Mesendoderm (in vitro differentiated cells): ENCODE measurements at regions not wholly inside any gene's neighbourhood (a gene's known extent, or its start where the extent isn't known, plus 50 kb on each side); places are given as distances from the start of the nearest gene placed in this dataset.
"Not testable (repeated sequence)": the region's sequence is repeated elsewhere in the genome, so short reads cannot be mapped to it uniquely, and the experiment has no call there.

Experiments
- DNase-seq: peaks from one replicate; pipeline ENCODE4 v3.0.0; 2013
- H2AK5ac ChIP-seq: 2 replicates; pipeline ENCODE4 v1.6.1; 2013; ENCODE audit warnings: low read length, inconsistent platforms
- H2BK120ac ChIP-seq: 2 replicates; pipeline ENCODE4 v1.6.1; 2013; ENCODE audit warnings: low read depth, mild to moderate bottlenecking, low read length, moderate library complexity, mixed read lengths
- H2BK15ac ChIP-seq: replicated peaks from 2 replicates; pipeline ENCODE4 v1.6.1; 2013; ENCODE audit warnings: low read depth, mild to moderate bottlenecking, moderate library complexity
- H2BK5ac ChIP-seq: 2 replicates; pipeline ENCODE4 v1.6.1; 2013; ENCODE audit warnings: low read length, inconsistent platforms
- H3K18ac ChIP-seq: 2 replicates; pipeline ENCODE4 v1.6.1; 2013; ENCODE audit warnings: mild to moderate bottlenecking, low read length, mixed read lengths
- H3K23ac ChIP-seq: one replicate; pipeline ENCODE4 v1.6.1; 2013; ENCODE audit warnings: low read length
- H3K27ac ChIP-seq: 2 replicates; pipeline ENCODE4 v1.5.1; 2013; ENCODE audit warnings: low read depth, mild to moderate bottlenecking, inconsistent platforms, low read length, moderate library complexity
- H3K27me3 ChIP-seq: 2 replicates; pipeline ENCODE4 v1.6.1; 2013; ENCODE audit warnings: low read length, control low read depth, mild to moderate bottlenecking, inconsistent platforms; ENCODE audit not compliant: insufficient read depth, poor library complexity
- H3K36me3 ChIP-seq: 2 replicates; pipeline ENCODE4 v1.6.1; 2013; ENCODE audit warnings: low read length, inconsistent platforms; ENCODE audit not compliant: control insufficient read depth, insufficient read depth
- H3K4ac ChIP-seq: one replicate; pipeline ENCODE4 v1.6.1; 2013; ENCODE audit warnings: low read depth, mild to moderate bottlenecking, low read length, moderate library complexity
- H3K4me1 ChIP-seq: 2 replicates; pipeline ENCODE4 v1.6.1; 2013; ENCODE audit warnings: low read depth, low read length, inconsistent platforms; ENCODE audit not compliant: control insufficient read depth
- H3K4me2 ChIP-seq: 2 replicates; pipeline ENCODE4 v1.6.1; 2013; ENCODE audit warnings: low read length
- H3K4me3 ChIP-seq: 2 replicates; pipeline ENCODE4 v1.5.1; 2013; ENCODE audit warnings: mild to moderate bottlenecking, low read length
- H3K56ac ChIP-seq: one replicate; pipeline ENCODE4 v1.6.1; 2013; ENCODE audit warnings: low read length
- H3K79me1 ChIP-seq: 2 replicates; pipeline ENCODE4 v1.6.1; 2013; ENCODE audit warnings: low read length, inconsistent platforms
- H3K79me2 ChIP-seq: 2 replicates; pipeline ENCODE4 v1.6.1; 2013; ENCODE audit warnings: mild to moderate bottlenecking, low read length; ENCODE audit not compliant: control insufficient read depth, insufficient read depth
- H3K9ac ChIP-seq: 2 replicates; pipeline ENCODE4 v1.6.1; 2013; ENCODE audit warnings: low read length, inconsistent platforms
- H4K5ac ChIP-seq: one replicate; pipeline ENCODE4 v1.6.1; 2013; ENCODE audit warnings: low read length
- H4K8ac ChIP-seq: one replicate; pipeline ENCODE4 v1.6.1; 2013; ENCODE audit warnings: low read depth, mild to moderate bottlenecking, control low read depth, low read length, moderate library complexity
- WGBS: extraction: QIAGEN DNeasy Blood & Tissue Kit; methylation state at CpG from one replicate; pipeline ENCODE4 v1.1.7; 2013; ENCODE audit warnings: low lambda C conversion rate, missing lambda C conversion rate; ENCODE audit not compliant: insufficient coverage; ENCODE audit errors: extremely low coverage; 5-methylcytosine and 5-hydroxymethylcytosine counted together

DNA sequence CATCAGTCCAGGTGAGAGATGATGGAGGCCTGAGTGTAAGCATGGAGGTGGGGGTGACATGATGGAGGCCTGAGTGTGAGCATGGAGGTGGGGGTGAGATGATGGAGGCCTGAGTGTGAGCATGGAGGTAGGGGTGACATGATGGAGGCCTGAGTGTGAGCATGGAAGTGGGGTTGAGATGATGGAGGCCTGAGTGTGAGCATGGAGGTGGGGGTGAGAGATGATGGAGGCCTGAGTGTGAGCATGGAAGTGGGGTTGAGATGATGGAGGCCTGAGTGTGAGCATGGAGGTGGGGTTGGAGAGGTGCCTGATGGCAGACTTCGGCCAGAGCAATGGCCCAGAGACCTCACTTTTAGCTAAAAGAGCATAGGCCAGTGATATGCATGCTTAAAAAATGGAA is 269.9 kb upstream of the PLPP4 start:
- not testable (repeated sequence) for H3K4me1 ChIP-seq, H3K4ac ChIP-seq, H3K27ac ChIP-seq, H2BK15ac ChIP-seq, H3K79me2 ChIP-seq, H4K8ac ChIP-seq, H2BK5ac ChIP-seq, H3K18ac ChIP-seq, H2BK120ac ChIP-seq, H3K27me3 ChIP-seq, H3K4me3 ChIP-seq, H3K9ac ChIP-seq, H4K5ac ChIP-seq, H2AK5ac ChIP-seq, H3K23ac ChIP-seq, DNase-seq, H3K4me2 ChIP-seq, H3K56ac ChIP-seq, H3K79me1 ChIP-seq, H3K36me3 ChIP-seq
- WGBS, result no CpG with 5 or more reads among the region's 1 CpG

DNA sequence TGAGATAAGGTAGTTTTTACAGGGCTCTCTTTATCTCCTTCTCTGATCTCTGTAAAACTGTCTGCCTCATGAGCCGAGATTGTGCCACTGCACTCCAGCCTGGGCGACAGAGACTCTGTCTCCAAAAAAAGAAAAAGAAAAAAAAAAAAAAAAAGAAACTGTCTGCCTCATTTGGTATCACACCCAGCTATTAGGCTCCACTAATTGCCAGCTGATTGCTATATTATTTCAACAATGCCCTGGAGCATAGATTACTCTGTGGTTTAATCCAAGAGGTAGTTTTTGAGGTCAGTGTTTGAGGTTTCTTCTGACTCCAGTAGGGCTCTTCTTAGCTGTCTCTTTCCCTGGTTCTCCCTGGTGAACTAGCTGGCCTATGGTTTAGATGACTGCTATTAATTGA is 268.1 kb upstream of the PLPP4 start:
- Histone ChIP-seq H3K79me2 (no peaks in the 10 kb centered on the region), H3K4me2 (no peak overlapping the region), H2BK15ac (no peak overlapping the region), H3K36me3 (no peaks in the 10 kb centered on the region), H2AK5ac (no peak overlapping the region), H3K23ac (no peak overlapping the region), H3K4ac (no peak overlapping the region), H2BK5ac (no peak overlapping the region), H3K56ac (no peak overlapping the region), H3K27ac (no peak overlapping the region), H4K5ac (no peak overlapping the region), H3K18ac (no peak overlapping the region), H3K4me3 (no peak overlapping the region), H3K4me1 (no peaks in the 10 kb centered on the region), H3K9ac (no peak overlapping the region), H3K27me3 (no peaks in the 10 kb centered on the region), H2BK120ac (no peak overlapping the region), H3K79me1 (no peaks in the 10 kb centered on the region), H4K8ac (no peak overlapping the region)
- no CpG with 5 or more reads among the region's 2 CpGs for WGBS
- no peak for DNase-seq

DNA sequence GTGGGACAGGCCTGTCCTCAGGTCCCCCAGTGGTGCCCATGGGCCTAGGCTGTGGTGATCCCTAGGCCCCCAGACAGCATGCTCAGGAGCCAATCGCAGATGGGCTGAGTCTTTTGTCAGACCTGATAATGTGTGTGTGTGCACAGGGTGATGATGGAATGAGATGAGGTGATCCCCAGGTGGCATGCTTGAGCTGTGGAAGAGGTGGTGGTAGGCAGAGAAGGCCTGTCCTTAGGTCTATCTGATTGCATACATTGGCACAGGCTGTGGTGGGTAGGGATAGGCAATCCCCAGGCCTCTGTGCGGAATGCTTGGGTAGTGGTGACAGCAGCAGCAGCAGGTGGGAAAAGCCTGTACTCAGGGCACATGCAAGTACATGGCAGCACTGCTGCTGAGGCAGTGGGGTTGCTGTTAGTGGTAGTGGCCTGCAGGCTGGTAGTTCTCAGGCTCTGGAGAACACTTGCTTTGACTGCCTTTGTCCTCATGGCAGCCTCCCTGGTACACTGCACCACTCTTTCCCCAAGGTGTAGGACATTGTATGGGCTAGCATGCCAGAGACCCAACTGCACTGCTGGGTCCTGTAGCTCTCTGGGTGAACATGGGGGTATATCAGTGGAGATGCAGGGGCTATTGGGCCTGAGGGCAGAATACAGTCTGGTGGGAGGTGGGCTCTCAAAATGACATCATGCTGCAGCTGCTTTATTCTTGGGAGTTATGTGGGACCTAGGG is 260.9 kb upstream of the PLPP4 start:
- Histone ChIP-seq H3K56ac (no peak overlapping the region), H3K4me3 (no peak overlapping the region), H3K27me3 (no peaks in the 10 kb centered on the region), H2BK5ac (no peak overlapping the region), H4K5ac (no peak overlapping the region), H3K4me1 (no peaks in the 10 kb centered on the region), H3K27ac (no peak overlapping the region), H3K4me2 (no peak overlapping the region), H3K79me2 (no peaks in the 10 kb centered on the region), H2AK5ac (no peak overlapping the region), H3K4ac (no peak overlapping the region), H3K79me1 (no peaks in the 10 kb centered on the region), H3K36me3 (no peaks in the 10 kb centered on the region), H3K18ac (no peak overlapping the region), H2BK120ac (no peak overlapping the region), H3K9ac (no peak overlapping the region), H2BK15ac (no peak overlapping the region), H4K8ac (no peak overlapping the region), H3K23ac (no peak overlapping the region)
- WGBS, result no CpG with 5 or more reads among the region's 2 CpGs
- no peak for DNase-seq

DNA sequence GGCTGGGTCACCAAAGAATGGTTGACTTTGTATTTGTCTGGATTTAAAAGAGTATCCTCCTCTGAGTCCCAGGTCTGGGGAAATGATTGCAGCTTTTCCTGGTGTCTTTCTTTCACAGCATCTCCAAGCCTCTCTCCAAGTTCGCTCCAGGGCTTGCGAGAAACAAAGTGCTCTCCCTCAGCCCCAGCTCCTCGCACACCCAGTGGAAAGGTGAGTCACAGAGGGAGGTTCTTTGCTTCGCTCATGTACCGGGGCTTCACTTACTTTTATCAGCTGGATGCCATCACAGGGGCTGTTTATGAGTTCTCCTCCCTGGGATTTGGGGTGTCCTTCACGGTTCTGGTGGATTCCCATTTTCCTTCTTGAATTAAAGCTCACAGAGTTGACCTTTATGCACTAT is 252.2 kb upstream of the PLPP4 start:
- no peak overlapping the region for H2BK15ac ChIP-seq
- no peak overlapping the region for H3K4me3 ChIP-seq
- H2AK5ac ChIP-seq, result no peak overlapping the region
- H3K79me2 ChIP-seq, result no peaks in the 10 kb centered on the region
- no peak overlapping the region for H3K18ac ChIP-seq
- DNase-seq, result no peak
- H4K8ac ChIP-seq, result no peak overlapping the region
- no peak overlapping the region for H3K56ac ChIP-seq
- no peaks in the 10 kb centered on the region for H3K27me3 ChIP-seq
- H2BK120ac ChIP-seq, result no peak overlapping the region
- no peak overlapping the region for H3K23ac ChIP-seq
- no peak overlapping the region for H3K4ac ChIP-seq
- H3K9ac ChIP-seq, result no peak overlapping the region
- no peak overlapping the region for H4K5ac ChIP-seq
- H3K36me3 ChIP-seq, result no peaks in the 10 kb centered on the region
- no peaks in the 10 kb centered on the region for H3K4me1 ChIP-seq
- no peaks in the 10 kb centered on the region for H3K79me1 ChIP-seq
- H3K27ac ChIP-seq, result no peak overlapping the region
- H3K4me2 ChIP-seq, result no peak overlapping the region
- H2BK5ac ChIP-seq, result no peak overlapping the region
- WGBS, result no CpG with 5 or more reads among the region's 6 CpGs

DNA sequence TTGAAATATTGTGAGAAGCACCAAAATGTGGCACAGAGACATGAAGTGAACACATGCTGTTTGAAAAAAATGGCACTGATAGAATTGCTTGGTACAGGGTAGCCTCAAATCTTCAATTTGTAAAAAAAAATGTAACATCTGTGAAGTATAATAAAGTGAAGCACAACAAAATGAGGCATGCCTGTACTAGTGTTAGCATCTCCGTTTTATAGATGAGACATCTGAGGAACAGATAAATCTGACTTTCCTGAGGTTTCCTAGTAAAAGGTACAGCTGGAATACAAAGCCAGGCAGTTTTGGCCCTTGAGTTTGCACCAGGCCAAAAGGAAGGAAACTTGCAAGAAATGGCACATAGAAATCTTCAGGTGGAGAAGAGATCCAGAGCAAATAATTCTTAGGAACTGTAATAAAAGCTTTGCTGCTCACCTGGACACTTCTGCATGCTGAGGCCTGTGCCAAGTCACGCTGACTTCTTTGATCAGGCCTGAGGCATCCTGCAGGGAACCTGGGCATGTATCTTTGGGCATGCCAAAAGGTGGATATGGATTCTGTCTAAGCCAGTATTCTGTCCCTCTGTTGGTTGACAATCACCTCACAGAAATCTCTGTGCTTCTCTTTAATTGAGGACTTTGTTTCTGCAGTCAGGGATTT is 251.5 kb upstream of the PLPP4 start:
- Histone ChIP-seq H2BK5ac (no peak overlapping the region), H2BK120ac (no peak overlapping the region), H3K9ac (no peak overlapping the region), H3K56ac (no peak overlapping the region), H3K23ac (no peak overlapping the region), H2AK5ac (no peak overlapping the region), H3K4ac (no peak overlapping the region), H2BK15ac (no peak overlapping the region), H3K4me1 (no peaks in the 10 kb centered on the region), H3K4me2 (no peak overlapping the region), H3K27me3 (no peaks in the 10 kb centered on the region), H3K79me1 (no peaks in the 10 kb centered on the region), H4K8ac (no peak overlapping the region), H4K5ac (no peak overlapping the region), H3K4me3 (no peak overlapping the region), H3K27ac (no peak overlapping the region), H3K36me3 (no peaks in the 10 kb centered on the region), H3K18ac (no peak overlapping the region), H3K79me2 (no peaks in the 10 kb centered on the region)
- no peak for DNase-seq
- no CpG with 5 or more reads among the region's 2 CpGs for WGBS

DNA sequence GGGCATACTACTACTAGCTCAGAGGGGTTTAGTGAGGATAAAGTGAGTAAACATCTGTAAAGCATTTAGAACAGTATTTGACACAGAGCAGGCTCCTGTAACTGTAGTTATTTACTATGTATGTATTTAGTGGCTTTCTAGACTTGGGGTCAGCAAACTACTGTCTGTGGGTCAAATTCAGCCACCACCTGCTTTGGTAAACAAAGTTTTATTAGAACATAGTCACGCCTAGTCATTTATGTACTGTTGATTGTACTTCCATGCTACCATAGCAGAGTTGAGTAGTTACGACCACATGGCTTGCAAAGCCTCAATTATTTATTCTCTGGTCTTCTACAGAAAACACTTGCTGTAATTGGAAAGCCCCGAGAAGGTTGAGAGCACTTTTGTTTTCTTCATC is 248.5 kb upstream of the PLPP4 start:
- Histone ChIP-seq H3K9ac (no peak overlapping the region), H3K4me2 (no peak overlapping the region), H4K8ac (no peak overlapping the region), H3K4ac (no peak overlapping the region), H3K79me2 (no peaks in the 10 kb centered on the region), H3K27ac (no peak overlapping the region), H3K18ac (no peak overlapping the region), H3K79me1 (no peaks in the 10 kb centered on the region), H3K27me3 (no peaks in the 10 kb centered on the region), H3K4me3 (no peak overlapping the region), H2BK120ac (no peak overlapping the region), H4K5ac (no peak overlapping the region), H3K36me3 (no peaks in the 10 kb centered on the region), H3K56ac (no peak overlapping the region), H2BK5ac (no peak overlapping the region), H3K4me1 (no peaks in the 10 kb centered on the region), H3K23ac (no peak overlapping the region), H2BK15ac (no peak overlapping the region), H2AK5ac (no peak overlapping the region)
- WGBS, result no CpG with 5 or more reads among the region's 3 CpGs
- DNase-seq, result no peak
